HG03108 (cell line): ENCODE measurements at regions not wholly inside any gene's neighbourhood (a gene's known extent, or its start where the extent isn't known, plus 50 kb on each side); places are given as distances from the start of the nearest gene placed in this dataset.
"Not testable (repeated sequence)": the region's sequence is repeated elsewhere in the genome, so short reads cannot be mapped to it uniquely, and the experiment has no call there.

Experiments
- ATAC-seq: cut with Tn5 transposase; IDR thresholded peaks from one replicate; pipeline ENCODE4 v1.9.1; 2021; ENCODE audit warnings: moderate library complexity; ENCODE audit not compliant: unreplicated experiment

DNA sequence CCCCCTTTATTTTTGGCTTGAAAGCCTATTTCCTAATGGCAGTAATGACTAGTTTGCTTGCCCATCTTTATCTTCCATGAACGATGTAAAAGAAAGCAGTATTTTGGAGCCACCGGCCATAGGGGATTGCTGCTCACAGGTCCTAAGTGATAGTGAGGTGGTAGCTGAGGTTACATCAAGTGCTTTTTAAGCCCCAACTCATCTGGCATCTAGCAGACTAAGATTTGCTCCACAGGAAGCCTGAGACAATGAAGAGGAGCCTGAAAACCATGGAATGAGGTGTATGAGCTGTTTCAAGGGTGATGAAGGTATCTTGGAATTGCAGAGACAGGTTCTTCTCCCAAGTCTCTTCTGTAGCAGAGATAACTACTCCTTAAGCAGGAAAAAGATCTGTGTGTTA lies 496.3 kb downstream of the XPNPEP1 start:
- no peak for ATAC-seq

DNA sequence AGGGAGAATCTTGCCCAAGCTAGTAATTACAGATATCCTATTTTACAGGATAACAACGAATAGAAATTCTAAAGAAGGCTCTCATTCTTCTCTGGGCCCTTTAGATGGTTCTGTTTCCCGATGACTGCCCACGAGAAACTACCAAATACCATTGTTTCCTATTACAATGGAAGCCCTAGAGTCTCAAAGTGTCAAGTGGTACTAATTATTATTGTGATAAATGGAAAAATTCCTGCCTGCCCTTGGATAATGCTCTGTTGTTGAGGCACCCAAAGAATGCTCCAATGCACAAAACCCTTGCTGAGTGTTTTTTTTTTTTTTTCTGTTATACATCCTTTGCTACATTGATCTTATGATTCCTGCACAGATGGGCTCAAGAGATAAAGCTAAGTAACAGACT lies 504.5 kb downstream of the XPNPEP1 start:
- no peak for ATAC-seq

DNA sequence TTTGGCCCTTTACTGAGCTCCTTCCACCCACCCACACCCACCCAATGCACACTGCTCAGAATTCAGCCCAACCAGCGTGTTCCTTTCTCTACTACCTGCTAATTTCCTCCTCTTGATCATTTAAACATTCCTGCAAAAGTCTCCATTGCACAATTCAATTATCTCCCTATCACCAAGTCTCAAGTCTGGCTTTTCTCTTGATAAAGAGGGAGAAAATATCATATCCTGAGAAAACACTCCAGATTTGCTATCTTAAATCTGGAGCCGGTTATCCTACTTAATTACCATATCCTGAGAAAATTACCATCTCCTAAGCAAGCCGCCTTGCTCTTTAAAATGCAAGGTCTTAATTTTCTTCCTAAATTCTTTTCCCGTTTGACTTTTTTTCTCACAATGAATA lies 505.5 kb downstream of the XPNPEP1 start:
- ATAC-seq, result no peak

DNA sequence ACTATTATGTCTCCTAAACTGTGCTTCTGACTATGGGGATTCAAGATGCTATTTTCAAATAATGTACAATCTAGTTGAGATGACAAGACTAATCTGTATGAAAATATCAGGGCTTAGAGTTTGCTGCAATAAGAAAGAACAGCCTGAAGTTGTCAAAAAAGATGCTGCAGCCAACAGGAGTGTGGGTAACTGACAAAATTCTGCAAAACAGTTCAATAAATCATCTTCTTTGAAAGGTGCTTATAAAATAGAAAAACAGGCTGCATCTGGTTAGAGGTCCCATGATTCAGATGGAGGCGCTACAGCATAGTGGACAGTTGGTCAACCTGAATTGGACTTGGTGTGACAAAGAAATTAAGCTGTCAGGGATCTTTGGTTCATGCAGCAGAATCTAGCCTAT lies 511.0 kb downstream of the XPNPEP1 start:
- ATAC-seq, result no peak

DNA sequence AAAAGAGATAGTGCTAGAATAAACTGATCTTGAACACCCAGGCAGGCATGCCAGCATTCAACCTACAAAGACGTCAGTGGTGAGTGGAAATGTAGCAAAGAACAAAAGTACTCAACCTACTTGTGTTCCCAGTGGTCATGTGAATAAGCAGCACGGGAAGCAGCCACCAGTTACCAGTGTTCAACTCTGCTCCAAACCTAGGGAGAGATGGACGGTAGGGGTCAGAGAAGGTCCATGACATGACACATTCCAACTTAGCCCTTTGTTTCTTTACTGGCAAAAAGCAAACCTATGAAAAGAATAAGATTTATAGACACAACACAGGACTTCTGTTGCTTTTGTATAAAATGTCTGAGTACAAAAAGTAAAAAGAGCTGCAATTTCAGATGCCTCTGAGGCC lies 511.4 kb downstream of the XPNPEP1 start:
- no peak for ATAC-seq

DNA sequence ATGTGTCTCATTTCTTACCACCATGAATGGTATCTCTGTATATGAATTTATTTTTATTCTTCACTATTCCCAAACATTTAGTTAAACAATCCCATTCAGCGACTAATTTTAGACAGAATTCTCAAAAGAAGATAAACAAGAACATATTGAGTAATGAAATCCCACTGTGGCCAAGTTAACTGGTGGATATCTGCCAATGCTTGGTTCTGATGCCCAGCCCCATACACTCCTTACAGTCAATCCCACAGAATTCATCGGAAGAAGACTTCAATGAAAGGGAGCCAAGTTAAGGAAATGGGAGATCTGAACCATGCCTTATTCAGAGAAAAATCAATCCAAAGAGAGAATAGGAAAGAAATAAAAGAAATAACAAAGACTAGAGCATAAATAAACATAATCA lies 518.0 kb downstream of the XPNPEP1 start:
- ATAC-seq, result no peak

DNA sequence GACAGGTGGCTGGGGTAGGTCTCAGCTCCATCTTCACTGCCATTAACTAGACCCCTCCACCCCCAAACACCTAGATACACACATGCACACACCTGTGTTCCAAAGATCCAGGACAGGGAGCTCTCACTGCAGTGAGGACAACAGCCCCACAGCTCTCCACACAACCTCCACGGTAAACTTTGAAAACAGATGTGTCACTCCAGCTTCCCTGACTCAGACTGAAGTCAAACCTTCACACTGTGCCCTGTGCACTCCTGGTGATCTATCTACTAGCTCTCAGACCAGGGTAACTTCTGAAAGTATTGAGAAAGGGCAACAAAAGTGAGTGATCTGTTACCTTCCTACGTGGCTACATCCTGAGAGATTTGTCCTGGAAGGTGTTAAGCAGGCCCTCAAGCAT lies 519.8 kb downstream of the XPNPEP1 start:
- no peak for ATAC-seq

DNA sequence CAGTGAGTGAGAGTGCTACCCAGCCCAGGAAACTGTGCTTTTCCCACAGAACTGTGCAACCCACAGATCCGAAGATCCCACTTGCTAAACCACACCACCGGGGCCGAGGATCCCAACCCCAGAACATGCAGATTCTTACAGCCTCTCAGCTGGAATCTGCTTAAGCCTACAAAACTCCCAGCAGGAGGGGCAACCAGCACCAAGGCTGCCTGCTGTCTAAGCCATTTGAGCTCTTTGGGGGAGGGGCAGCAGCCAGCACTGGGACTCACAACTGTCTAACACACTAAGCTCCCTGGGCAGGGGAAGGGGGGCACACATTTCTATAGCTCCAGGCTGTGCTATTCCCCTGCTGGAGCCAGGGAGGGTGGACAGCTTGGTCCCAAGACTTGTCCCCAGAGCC lies 529.9 kb downstream of the XPNPEP1 start:
- ATAC-seq, result no peak

DNA sequence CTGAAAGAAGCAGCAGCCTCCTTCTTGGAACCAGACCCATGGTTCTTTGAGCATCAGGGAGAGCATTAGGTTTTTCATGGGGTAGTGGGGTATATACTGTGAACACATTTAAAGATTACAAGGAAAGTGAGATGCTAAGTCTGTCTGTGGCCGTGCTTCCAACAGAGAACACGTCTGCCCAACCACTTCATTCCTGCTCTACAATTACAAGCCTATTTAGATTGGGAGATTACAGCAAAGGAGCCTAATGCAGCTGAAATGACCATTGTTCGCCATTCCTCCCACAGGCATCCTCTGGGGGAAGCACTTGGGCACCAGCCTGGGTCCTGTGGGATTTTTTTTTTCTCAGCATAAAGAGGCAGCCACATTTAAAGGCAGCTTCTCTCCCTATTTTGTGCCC lies 536.4 kb downstream of the XPNPEP1 start:
- no peak for ATAC-seq

DNA sequence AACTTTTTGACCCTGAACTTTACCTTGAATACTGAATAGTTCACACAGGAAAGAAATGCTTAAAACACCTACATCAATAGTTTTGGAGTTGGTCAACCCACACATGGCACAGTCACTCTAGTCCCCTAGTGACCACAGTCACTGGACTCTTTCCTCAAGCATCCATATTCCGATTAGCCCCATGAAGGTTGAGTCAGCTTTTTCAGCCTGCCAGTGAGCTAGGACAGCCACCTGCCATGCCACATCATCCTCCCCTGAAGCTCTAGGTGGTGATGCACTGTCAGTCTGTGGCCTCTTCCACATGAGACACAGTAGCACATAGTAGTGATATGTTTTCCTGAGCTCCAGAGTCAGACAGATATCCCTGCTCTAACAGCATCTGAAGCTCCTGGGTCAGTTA lies 537.2 kb downstream of the XPNPEP1 start:
- no peak for ATAC-seq

DNA sequence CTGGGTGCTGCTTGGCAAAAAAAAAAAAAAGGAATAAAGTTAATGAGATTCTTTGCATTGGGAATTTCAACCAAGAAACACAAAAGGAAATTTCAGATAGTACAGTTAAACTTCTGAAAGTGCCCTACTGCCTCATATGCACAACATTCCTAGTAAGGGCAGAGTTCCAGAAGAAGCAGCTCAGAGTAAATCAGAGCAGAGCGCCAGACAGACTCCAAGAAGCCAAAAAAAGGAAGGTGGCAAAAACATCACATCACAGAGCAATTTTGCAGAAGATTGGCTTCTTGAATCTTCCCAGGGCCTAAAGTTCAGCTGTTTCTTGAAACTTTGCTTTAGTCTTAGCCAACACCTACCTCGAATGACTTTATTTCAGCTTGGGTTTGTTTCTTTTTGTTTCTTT lies 544.1 kb downstream of the XPNPEP1 start:
- no peak for ATAC-seq

DNA sequence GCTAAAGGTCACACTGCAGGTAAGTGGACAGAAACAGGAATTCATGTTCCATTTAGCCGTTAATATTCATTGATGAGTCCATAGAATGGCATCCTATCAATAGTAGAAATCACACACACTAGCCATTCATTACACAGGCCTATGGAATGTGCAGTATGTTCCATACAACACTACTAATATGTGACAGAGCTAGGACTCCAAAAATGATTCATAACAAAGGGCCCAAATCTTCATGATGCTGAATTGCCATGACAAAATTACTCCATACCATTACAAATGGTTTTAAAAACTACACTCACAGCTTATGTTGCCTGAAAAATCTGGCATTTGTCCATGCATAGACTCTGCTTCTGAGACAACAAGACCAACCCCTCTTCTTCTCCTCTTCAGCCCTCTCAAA lies 549.1 kb downstream of the XPNPEP1 start:
- no peak for ATAC-seq

DNA sequence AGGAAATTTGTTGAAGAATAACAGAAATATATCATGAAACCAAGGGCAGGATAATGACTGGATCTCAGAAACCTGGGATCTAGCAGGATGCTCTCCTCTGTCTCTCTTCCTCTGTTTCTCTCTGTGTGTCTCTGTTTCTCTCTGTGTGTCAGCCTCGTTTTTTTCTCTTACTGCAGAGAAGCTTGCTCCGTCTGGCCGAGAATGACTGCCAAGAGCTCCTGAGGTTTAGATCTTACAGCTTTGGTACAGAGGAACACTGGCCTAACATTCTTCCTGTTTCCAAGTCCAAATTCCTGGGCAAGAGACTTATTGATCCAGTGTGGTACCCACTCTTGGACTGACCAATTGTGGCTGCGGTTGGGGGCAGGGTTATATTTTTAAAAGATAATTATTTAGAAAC lies 564.0 kb downstream of the XPNPEP1 start:
- no peak for ATAC-seq

DNA sequence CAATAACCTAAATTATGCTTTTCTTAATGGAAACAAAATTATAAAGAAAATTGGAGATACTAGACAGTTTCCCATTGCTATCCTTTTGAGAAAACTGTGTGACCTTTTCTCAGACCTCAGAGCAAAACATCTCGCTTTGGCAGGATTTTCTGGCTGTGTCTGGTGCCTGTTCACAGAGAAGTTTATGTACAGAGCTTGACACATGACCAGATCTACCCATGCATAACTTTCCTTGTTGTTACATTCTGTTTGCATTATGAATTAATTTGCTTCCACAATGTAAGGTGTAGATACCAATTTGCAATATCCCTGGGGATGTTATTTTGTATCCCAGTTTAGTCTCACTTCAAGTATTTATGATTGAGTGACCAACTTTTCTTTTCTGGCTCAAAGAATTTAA lies 565.0 kb downstream of the XPNPEP1 start:
- no peak for ATAC-seq

DNA sequence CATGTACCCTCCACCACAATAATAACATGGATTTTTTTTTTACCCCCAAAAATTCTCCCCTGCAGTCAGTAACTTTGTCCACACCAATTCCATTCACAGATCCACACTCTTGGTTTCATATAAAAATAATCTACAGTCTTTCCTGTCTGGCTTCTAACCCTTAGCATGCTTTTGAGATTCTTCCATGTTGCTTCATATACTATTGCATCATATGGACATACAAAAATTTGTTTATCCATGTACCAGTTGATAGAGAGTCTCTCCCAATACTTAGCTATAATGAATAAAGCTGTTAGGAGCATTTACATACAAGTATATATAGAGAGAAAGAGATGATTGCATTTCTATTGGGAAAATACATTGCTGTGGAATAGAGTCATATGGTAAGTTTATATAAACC lies 575.0 kb downstream of the XPNPEP1 start:
- ATAC-seq, result no peak

DNA sequence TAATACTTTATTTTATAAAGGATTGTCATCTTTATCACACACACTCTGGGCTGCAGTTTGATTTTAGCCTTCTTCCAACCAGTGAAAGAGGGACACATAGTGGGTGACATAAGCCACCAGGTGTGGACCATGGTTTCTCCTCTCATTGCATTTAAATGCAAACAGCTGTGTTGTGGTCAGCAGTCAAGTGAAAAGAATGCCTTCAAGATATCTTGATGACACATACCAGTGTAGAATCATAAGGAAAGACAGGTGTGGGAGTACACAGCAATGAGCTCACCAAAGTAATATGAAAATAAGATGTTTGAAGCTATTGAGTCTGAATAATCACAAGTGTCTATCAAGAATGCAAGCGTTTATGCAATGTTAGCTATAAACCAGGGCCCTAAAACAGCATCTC lies 580.0 kb downstream of the XPNPEP1 start:
- ATAC-seq, result no peak

DNA sequence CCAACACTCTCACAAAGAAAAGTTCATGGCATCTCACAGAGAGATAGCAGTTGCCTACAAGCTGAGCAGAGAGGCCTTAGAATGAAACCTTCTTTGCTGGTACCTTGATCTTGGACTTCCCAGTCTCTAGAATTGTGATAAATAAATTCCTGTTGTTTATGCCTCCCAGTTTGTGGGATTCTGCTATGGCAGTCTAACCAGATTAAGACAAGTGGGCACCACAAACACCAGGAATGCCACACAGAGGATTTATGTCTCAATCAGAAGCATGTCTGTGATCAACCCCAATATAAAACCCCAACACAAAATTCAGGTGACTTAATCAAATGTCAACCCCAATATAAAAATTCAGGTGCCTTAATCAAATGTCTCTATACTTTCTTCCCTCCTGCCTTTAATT lies 581.3 kb downstream of the XPNPEP1 start:
- no peak for ATAC-seq

DNA sequence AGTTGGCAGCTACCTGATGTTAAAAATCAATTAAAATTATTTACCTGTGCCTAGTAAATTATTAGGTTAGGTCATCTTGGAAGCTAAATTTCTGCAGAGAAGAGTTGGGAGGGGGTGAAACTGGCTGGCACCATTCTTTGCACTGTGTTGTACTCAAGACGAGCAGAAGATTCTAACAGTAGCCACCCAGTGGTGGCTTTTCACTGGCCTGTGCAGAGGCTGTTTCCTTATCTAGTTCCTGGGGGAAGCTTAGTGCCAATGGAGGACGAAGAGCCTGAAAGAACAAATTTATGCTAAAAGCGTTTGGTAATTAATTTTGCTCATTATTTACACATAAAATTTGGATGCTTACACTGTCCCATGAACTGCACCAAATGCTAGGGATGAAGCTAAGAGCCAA lies 595.3 kb downstream of the XPNPEP1 start:
- ATAC-seq, result no peak

DNA sequence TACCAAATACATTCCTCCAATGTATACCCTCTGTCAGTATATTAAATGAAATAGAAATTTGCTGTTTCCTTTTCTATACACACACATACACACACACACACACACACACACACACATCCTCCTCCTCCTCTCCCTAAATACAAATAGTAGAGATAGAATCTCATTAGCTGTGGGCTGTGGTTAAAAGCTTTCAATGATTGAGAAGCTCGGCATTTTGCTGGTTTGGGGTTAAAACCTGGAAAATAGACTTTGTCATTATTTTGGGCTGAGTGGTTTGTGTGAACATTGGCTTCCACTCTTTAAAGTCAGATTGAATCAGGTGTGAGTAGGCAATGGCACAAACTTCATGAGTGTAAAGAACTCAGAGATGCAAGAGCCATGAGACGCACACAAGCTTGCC lies 596.0 kb downstream of the XPNPEP1 start:
- ATAC-seq, result no peak

DNA sequence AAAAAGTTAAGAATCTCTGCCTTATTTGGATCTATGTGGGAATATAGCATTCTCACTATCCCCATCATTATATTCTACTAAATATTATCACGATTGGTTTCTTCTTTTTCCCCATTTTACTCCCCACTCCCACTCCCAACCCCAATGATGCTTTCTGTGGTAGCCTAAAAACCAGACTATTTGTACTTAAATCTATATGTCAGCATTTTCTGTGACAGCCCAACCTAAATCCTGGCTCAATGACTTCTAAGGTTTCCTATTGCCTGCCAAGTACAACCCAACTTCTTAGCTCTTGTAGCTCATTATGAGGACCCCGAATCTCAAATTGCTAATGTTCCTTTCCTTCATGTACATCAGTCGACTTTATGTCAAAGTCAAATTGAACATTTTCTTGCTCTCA lies 598.6 kb downstream of the XPNPEP1 start:
- ATAC-seq, result no peak

DNA sequence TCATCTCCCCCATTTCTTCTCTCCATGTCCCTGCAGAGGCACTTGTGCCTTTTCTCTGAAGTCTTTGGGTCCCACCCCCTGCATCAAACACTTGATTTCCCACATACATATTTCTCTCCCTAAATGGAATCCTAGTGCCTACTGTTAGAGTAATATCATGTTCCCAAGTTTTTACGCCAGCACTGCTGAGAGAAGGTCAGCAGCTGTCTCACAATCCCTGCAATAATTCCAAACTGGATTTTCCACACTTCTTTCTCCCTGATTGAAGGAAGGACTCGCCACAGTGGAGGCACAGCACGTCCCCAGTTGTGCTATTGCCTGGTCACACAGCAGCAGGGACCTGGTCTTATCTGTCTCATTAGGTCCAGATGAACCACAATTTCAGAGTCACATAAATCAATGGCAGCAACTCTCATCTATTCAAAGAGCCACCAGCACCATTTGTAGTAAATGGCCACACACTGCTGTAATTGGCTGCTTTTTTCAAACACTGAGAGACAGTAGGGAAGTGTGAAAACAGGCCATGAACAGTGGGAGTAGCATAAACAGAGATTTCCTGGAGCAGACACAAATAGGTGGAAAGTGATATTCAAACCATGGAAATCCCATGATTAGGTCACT lies 605.5 kb downstream of the XPNPEP1 start:
- no peak for ATAC-seq

DNA sequence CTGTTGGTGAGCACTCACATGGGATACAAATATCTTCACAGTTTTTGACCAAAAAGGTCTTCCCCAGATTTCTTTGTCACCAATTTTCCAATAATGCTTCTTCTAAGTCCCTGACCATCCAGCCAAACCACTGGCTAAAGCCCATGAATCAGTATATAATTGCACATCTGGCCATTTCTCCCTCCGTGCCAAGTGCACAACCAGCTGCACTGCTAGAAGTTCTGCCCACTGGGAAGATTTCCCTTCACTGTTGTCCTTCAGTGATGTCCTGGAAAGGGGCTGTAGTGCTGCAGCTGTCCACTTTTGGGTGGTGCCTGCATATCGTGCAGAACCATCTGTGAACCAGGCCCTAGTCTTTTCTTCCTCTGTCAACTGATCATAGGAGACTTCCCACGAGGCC lies 609.3 kb downstream of the XPNPEP1 start:
- ATAC-seq, result not testable (repeated sequence)

DNA sequence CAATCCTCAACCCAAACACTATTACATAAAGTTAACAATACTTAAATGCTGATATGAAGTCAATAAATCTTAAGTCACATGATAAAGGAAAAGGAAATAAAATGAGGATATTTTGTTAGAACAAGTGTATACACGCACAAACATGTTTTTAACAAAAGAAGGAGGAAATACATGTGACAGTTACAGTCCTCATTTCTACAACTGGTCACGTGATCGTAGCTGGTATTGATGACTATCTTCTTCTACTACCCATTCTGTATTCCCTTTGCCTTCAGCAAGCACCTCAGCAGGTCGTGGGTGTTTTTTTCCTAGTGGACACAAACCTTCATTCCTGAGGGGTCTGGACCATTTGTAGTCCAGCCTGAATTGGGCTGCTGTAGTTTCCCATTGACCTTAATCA lies 610.8 kb downstream of the XPNPEP1 start:
- ATAC-seq, result not testable (repeated sequence)

DNA sequence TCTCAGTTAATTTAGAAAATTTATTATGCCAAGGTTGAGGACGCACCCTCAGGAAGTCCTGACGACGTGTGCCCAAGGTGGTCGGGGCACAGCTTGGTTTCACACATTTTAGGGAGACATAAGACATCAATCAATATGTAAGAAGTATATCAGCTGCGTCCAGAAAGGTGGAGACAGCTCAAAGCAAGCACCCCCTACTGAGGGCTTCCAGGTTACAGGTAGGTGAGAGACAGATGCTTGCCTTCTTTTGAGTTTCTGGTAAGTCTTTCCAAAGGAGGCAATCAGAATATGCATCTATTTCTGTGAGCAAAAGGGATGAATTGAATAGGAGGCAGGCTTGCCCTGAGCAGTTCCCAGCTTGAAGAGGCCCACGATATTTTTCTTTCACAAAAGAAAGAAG lies 614.3 kb downstream of the XPNPEP1 start:
- ATAC-seq, result no peak
